Mononuclear cell (primary cell): ENCODE measurements at regions not wholly inside any gene's neighbourhood (a gene's known extent, or its start where the extent isn't known, plus 50 kb on each side); places are given as distances from the start of the nearest gene placed in this dataset.

Source experiments
- H3K27me3 ChIP-seq: 2 replicates; pipeline ENCODE4 v1.6.0; 2011; ENCODE audit warnings: low read length, control low read depth; ENCODE audit not compliant: insufficient read depth
- H3K4me1 ChIP-seq: 2 replicates; pipeline ENCODE4 v1.5.1; 2011; ENCODE audit warnings: mild to moderate bottlenecking, low read length, control low read depth; ENCODE audit not compliant: insufficient read depth
- H3K4me3 ChIP-seq: 2 replicates; pipeline ENCODE4 v1.5.1; 2011; ENCODE audit warnings: mild to moderate bottlenecking, low read length, moderate library complexity
- H3K9me3 ChIP-seq: 2 replicates; pipeline ENCODE4 v1.5.1; 2011; ENCODE audit warnings: low read depth, mild to moderate bottlenecking, control low read depth, low read length

DNA sequence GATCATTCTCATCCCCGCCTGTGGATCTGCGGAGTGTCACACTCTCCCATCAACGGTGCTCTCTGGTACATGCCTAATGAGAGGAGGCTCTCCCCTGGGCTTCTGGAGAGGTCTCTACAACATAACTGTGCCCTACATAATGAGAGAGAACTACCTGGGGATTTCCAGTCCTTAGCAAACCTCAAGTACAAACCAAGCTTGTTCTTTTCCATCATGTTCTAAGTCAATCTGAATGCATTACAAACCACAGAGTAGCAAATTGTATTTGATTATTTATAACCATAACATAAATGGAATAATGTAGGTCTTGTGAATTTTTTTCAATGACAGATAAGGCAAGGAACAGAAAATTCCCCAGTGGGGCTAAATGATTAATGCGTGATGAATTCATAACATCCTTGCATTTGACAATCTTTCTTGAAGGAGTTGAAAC, 412.4 kb upstream of the NRP1 start:
- Histone ChIP-seq H3K4me3 (no peak overlapping the region), H3K4me1 (no peaks in the 10 kb centered on the region), H3K9me3 (no peaks in the 10 kb centered on the region), H3K27me3 (no peaks in the 10 kb centered on the region)

DNA sequence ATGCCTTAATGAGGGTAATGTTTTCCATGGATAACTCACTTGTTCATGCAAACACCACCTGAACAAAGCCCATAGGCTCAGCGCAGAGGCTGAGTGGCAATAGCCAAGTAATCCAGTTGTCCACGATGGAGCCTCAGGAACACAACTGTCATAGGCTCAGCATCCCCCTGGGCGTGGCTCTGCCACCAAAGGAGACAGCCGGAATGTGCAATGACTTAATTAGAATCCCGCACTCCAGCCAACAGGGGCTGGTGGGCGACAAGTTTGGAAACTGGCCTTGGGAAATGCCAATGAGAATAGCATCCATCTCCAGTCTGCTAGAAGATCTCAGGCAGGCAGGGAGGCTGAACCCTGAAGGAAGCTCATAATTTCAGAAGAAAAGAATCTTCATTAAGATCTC, 411.7 kb upstream of the NRP1 start:
- no peaks in the 10 kb centered on the region for H3K4me1 ChIP-seq
- H3K4me3 ChIP-seq, result no peak overlapping the region
- H3K9me3 ChIP-seq, result no peaks in the 10 kb centered on the region
- no peaks in the 10 kb centered on the region for H3K27me3 ChIP-seq

DNA sequence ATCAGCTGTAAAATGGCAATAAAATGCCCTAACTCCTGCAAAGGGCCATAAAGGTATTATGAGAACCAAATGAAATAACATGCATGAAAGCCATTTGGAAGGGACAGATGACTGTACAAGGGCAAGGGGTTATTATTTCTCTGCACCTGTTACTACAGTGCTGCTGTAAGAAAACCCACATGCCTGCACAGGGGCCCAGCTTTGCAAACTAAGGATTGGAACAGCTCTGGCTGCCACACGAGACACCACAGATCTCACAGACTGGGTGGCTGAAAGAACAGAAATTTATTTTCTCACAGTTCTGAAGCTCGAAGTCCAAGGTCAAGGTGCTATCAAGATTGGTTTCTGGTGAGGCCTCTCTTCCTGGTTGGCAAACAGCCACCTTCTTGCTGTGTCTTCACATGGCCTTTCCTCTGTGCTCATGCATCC, 409.0 kb upstream of the NRP1 start:
- Histone ChIP-seq H3K4me1 (no peaks in the 10 kb centered on the region), H3K27me3 (no peaks in the 10 kb centered on the region), H3K9me3 (no peaks in the 10 kb centered on the region), H3K4me3 (no peak overlapping the region)

DNA sequence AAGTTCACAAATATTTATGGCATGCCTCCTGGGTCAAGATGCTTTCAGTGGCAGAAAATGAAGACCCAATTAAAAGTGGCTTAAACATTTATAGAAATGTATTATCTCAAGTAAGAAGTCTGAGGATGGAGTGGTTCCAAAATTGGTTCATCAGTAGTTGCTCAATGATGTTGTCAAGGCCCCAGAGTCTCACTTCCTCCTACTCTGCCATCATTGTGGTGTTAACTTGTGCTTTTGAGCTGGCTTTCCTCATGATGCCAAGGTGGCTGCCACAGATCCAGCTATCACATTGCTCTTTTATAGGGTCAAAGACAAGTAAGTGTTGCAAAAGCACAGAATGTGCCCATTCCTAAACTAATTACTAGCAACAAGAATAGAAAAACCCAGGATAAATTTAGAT, 404.6 kb upstream of the NRP1 start:
- Histone ChIP-seq H3K4me1 (no peaks in the 10 kb centered on the region), H3K27me3 (no peaks in the 10 kb centered on the region), H3K9me3 (no peaks in the 10 kb centered on the region), H3K4me3 (no peak overlapping the region)

DNA sequence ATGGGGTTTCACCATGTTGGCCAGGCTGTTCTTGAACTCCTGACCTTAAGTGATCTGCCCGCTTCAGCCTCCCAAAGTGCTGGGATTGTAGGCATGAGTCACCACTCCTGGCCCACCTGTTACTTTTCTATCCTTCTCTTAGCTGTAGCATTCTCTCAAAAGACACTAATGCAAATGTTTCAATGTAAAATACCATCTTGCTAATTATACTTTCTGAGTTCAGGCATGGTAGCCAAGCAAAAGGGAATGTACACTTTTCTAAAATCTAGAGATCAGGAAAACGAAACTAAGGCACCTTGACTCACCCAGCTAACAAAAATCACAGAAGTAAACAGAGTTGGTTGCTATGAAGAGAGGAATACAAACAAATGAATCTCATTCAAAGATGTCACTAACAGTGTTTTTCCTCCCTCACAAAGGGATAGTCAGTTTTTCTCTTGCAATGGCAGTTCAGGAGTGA, 401.0 kb upstream of the NRP1 start:
- Histone ChIP-seq H3K27me3 (no peaks in the 10 kb centered on the region), H3K9me3 (no peaks in the 10 kb centered on the region), H3K4me1 (no peaks in the 10 kb centered on the region), H3K4me3 (no peak overlapping the region)

DNA sequence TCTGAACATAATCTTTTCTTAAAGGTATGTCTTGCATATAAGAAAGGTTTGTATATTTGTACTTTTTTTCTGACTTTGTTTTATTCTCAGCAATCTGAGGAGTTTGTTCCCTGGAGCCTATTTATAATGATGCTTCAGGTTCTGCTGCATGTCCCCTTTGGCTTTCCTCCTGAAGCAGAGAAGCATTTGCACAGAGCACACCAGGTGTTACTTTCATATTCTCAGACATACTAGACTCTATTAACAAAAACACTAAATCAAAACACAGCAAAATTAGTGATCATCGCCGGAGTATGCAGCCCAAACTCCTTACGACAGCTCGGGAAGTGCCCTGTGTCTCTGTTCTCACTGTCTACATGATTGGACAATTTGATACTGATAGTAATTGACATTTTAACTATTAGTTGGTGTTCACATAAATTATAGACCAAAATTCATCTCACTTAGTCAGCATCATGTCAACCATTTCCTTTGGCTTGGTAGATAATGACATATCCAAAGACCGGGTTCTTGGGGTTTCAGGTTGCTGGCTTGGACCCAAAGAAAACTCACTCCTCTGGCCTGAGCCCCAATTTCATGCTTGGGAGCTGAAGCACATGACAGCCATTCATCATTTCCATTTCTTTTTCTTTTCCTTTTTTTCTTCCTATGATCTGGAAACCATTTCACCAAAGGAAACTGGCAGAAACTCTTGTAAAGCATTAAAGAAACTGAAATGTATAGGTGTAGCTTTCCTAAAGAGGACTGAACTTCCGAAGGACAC, 400.1 kb upstream of the NRP1 start:
- Histone ChIP-seq H3K27me3 (no peaks in the 10 kb centered on the region), H3K4me1 (no peaks in the 10 kb centered on the region), H3K9me3 (no peaks in the 10 kb centered on the region), H3K4me3 (no peak overlapping the region)

DNA sequence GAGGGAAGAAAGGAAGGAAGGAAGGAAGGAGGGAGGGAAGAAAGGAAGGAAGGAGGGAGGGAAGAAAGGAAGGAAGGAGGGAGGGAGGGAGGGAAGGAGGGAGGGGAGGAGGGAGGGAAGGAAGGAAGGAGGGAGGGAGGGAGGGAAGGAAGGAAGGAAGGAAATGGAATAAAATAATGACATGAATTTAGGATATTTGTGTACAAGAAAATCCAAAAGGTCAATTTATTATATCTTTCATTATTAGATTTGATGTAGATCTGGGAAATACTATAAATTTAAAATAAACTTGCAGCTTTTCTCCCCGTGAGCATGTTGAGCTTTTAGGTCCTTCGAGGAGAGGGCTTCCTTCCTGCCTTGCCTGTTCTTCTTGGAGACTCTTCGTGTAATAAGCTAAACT, 398.6 kb upstream of the NRP1 start:
- H3K4me1 ChIP-seq, result no peaks in the 10 kb centered on the region
- H3K9me3 ChIP-seq, result no peaks in the 10 kb centered on the region
- H3K27me3 ChIP-seq, result no peaks in the 10 kb centered on the region
- no peak overlapping the region for H3K4me3 ChIP-seq

DNA sequence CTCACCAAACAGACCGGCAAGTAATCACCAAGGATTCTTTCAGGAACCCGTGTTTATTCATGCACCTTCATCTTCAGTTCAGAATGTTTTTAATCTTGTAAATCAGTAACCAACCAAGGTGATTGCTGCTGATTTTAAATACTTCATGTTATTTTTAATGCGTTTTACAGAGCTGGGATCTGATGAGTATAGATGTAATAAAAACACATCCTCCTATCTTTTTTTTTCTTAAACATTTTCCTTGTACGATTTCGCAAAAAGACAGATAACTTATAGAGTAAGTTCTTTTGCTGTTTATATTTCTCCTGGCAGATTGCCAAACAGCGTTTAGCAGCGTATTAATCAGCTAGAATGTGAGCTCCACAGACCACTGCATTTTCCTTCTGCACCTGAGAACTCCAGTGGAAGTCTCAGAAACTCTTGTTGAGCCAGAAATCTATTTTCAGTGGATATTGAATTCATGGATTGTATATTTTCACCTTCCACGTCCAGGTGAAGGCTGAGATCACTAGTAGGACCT, 397.8 kb upstream of the NRP1 start:
- H3K27me3 ChIP-seq, result no peaks in the 10 kb centered on the region
- H3K4me3 ChIP-seq, result no peak overlapping the region
- no peaks in the 10 kb centered on the region for H3K4me1 ChIP-seq
- H3K9me3 ChIP-seq, result no peaks in the 10 kb centered on the region

DNA sequence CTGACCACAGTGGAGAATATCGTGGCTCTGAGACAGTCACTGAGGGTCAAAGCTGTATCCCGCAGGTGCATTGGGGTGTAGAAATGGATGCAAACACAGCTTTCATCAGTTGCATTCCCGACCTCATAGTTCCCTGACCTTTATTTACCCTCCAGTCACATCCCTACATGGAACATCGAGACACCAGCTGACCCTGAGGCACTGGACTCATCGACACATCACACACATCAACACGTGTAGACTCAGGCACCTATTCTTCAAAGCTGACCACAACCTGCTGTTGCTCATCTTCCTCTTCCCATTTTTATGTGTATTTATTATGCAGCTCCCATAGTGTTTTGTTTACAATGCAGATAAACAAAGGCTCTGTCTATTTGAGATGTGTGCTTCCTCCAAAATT, 396.9 kb upstream of the NRP1 start:
- H3K9me3 ChIP-seq, result no peaks in the 10 kb centered on the region
- H3K4me3 ChIP-seq, result no peak overlapping the region
- H3K27me3 ChIP-seq, result no peaks in the 10 kb centered on the region
- no peaks in the 10 kb centered on the region for H3K4me1 ChIP-seq

DNA sequence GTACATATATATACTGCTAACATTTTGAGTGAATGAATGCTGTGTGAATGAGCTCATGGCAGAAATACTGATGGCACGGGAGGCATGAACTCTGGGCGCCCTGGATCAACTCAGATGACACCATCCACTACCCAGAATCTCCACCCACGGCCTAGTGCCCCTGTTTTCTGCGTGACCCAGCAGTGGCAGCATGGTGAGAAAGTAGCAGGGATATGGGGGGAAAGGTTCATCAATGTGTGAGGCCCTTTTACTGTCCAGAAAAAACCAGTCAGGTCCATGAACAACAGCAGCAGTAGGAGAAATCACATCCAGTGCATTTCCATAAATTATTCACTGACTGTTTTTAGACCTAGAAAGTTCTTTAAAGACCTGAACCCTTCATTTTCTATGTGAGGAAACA, 391.0 kb upstream of the NRP1 start:
- Histone ChIP-seq H3K4me1 (no peaks in the 10 kb centered on the region), H3K27me3 (no peaks in the 10 kb centered on the region), H3K4me3 (no peak overlapping the region), H3K9me3 (no peaks in the 10 kb centered on the region)

DNA sequence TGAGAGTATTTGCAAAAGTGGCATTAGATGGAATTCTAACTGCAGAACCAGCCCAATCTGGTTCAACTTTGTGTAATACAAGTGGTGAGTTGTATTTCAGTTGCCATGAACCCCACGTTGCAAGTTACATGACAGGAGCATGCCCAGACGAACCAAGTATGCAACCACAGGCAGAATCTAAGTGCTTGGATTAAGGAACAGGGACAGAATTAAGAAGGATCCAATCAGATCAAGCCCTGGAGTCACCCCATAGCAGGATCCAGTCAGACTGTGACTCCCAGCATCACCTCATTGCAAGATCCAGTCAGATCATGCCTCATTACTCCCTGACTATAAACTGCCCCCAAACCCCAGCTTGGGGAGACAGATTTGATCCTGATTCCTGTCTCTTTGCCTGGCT, 388.7 kb upstream of the NRP1 start:
- no peaks in the 10 kb centered on the region for H3K9me3 ChIP-seq
- no peaks in the 10 kb centered on the region for H3K4me1 ChIP-seq
- H3K27me3 ChIP-seq, result no peaks in the 10 kb centered on the region
- H3K4me3 ChIP-seq, result no peak overlapping the region

DNA sequence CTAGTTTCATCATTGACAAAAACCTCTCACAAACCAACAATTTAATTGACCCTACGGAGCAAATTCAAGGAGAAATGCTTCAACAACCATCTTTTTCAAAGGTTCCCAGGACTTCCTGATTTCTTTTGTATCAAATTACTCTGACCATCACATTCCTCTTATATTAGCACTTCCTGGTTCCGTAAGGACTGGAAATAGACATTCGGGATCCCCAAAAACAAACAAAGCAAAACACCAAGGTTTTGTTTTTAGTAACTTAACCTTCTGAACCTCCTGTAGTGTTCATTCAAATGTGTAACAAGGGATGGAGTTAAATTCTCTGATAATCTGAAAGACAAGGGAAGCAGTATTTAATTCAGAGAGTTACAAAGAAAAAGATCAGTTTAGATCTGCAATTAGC, 387.6 kb upstream of the NRP1 start:
- no peaks in the 10 kb centered on the region for H3K27me3 ChIP-seq
- no peak overlapping the region for H3K4me3 ChIP-seq
- H3K9me3 ChIP-seq, result no peaks in the 10 kb centered on the region
- H3K4me1 ChIP-seq, result no peaks in the 10 kb centered on the region

DNA sequence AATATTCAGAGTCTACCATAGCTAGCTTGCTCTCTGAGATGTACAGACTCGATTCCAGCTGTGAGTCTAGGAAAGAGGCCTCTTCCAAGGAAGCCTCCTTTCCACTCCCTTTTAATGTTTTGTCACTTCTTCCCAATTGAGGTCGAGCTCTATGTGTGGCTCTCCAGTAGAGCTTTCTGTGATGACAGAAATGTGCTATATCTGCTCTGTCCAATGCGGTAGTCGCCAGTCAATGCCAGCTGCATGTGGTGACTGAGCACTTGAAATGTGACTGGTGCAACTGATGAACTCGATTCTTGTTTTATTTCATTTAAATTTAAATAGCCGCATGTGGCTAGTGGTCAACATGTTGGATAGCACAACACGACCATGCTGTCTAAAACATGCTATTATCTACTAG, 387.0 kb upstream of the NRP1 start:
- Histone ChIP-seq H3K4me3 (no peak overlapping the region), H3K4me1 (no peaks in the 10 kb centered on the region), H3K9me3 (no peaks in the 10 kb centered on the region), H3K27me3 (no peaks in the 10 kb centered on the region)

DNA sequence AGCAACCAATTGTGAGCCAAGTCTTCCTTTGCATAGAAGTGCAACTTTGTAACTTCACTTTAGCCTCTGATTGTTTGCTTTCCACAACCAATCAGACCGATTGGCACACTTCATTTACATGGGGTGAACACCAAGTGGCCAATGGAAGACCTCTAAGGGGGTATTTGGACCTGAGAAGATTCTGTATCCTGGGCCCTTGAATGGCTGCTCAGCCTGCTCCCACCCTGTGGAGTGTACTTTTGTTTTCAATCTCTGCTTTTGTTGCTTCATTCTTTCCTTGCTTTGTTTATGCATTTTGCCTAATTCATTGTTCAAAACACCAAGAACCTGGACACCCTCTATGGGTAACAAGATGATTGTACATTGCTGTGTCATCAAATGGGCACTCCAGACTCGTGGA, 385.7 kb upstream of the NRP1 start:
- no peaks in the 10 kb centered on the region for H3K9me3 ChIP-seq

DNA sequence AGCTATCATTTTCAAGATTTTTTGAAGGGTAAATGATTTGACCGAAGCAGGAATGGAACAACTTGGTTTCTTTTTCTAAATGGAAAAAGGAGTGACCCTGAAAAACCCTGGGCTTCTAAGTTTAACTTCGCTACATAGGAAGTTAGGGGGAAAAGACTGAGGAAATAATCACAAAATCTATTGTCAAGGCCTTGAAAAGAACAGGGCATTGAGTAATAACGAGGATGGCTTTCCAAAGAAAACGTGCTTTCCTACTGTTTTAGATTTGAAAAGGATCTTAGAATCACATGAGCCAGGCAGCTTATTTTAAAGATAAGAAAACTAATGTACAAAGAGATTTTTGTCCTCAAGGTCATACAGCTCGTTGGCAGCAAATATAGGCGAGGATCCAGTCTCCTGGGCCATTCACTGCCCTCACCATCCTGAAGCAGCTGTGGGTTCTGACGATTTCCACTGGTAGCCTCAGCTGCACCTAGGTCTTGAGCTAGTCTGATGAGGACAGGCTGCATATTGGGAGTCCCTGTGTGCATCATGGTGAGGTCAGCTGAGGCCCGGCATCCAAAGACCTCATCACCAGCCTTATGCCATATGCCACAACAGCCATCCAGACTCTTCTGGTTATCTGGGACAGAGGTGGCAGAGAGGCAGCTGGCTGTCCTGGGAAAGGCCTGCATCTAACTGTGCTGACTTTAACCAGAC, 384.7 kb upstream of the NRP1 start:
- H3K27me3 ChIP-seq, result no peaks in the 10 kb centered on the region
- no peaks in the 10 kb centered on the region for H3K9me3 ChIP-seq
- H3K4me1 ChIP-seq, result no peaks in the 10 kb centered on the region
- H3K4me3 ChIP-seq, result no peak overlapping the region

More for the DNA sequence above, 385.7 kb upstream of the NRP1 start:
- Histone ChIP-seq H3K4me3 (no peak overlapping the region), H3K4me1 (no peaks in the 10 kb centered on the region), H3K27me3 (no peaks in the 10 kb centered on the region)
